Uterus (tissue), 2 donors: ENCODE measurements at regions not wholly inside any gene's neighbourhood (a gene's known extent, or its start where the extent isn't known, plus 50 kb on each side); places are given as distances from the start of the nearest gene placed in this dataset.

ENCODE experiments used
- CTCF ChIP-seq, 4 experiments: fragments of 200-600 bp in 2 of 4; fragments of 450-650 bp in 2 of 4; sonication (generic) in 2 of 4; IDR thresholded peaks; one replicate each; pipeline ENCODE4 v1.5.1; 2016 to 2019; ENCODE audit warnings: antibody characterized with exemption in 4 of 4, mild to moderate bottlenecking in 2 of 4, moderate library complexity in 1 of 4
- POLR2A ChIP-seq, 2 donors: fragments of 450-650 bp; IDR thresholded peaks; one replicate each; pipeline ENCODE4 v1.6.1; 2016; ENCODE audit warnings: antibody characterized with exemption in 2 of 2, mild to moderate bottlenecking in 1 of 2, moderate library complexity in 1 of 2

GRCh38 chr20:40748182-40748581 lies 59.1 kb upstream of the MAFB start:
- TF ChIP-seq POLR2A (IDR thresholded peaks at IDR 0.05), result no peak
- no peak for TF ChIP-seq CTCF (IDR thresholded peaks at IDR 0.05)
